Caco-2 (cell line): ENCODE measurements at regions not wholly inside any gene's neighbourhood (a gene's known extent, or its start where the extent isn't known, plus 50 kb on each side); places are given as distances from the start of the nearest gene placed in this dataset.
A peak's percentile ranks its signal among the peaks of the same experiment; 100 is the strongest.

Source experiments
- BruUV-seq: library from RNA; stranded (reverse); fragments of 400-500 nt; replicated peaks from 2 replicates; lab custom pipeline; 2021; lab: Mats Ljungman, UMichigan
- CTCF ChIA-PET: fragments of 300-600 bp; sonication (Branson Sonifier 250); formaldehyde crosslinking; loops from one replicate; lab custom pipeline; 2022; ENCODE audit warnings: antibody characterized with exemption; lab: Charles Lee
- POLR2A ChIA-PET: fragments of 300-600 bp; sonication (Branson Sonifier 250); formaldehyde crosslinking; loops from one replicate; lab custom pipeline; 2022; ENCODE audit warnings: antibody characterized with exemption; lab: Charles Lee
- DNase-seq, 2 experiments: peaks; one replicate each; pipeline versions ENCODE4 v3.0.0 to v3.0.0-alpha.2; 2020 to 2022
- H3K27me3 ChIP-seq: replicated peaks from 2 replicates; pipeline ENCODE4 v1.6.0; 2011; ENCODE audit warnings: low read length; ENCODE audit not compliant: control insufficient read depth, insufficient read depth
- H3K36me3 ChIP-seq: 2 replicates; pipeline ENCODE4 v1.5.1; 2011; ENCODE audit warnings: low read length; ENCODE audit not compliant: control insufficient read depth, insufficient read depth
- H3K4me1 ChIP-seq: fragments of 250-450 bp; sonication (Bioruptor Pico); 2 replicates; pipeline ENCODE4 v1.5.1; 2020; ENCODE audit warnings: mild to moderate bottlenecking
- H3K4me3 ChIP-seq: 2 replicates; pipeline ENCODE4 v1.5.1; 2011; ENCODE audit warnings: low read depth, mild to moderate bottlenecking, control low read depth, low read length
- H3K9me3 ChIP-seq: fragments of 250-450 bp; sonication (Bioruptor Pico); 2 replicates; pipeline ENCODE4 v1.5.1; 2020; ENCODE audit warnings: mild to moderate bottlenecking, moderate library complexity
- H3K27ac Mint-ChIP-seq: one replicate; pipeline ENCODE4 v1.8.0; 2022; ENCODE audit warnings: mixed read lengths; ENCODE audit not compliant: unreplicated experiment
- H3K27me3 Mint-ChIP-seq: one replicate; pipeline ENCODE4 v1.8.0; 2022; ENCODE audit warnings: mixed read lengths; ENCODE audit not compliant: insufficient read depth, unreplicated experiment
- H3K36me3 Mint-ChIP-seq: one replicate; pipeline ENCODE4 v1.8.0; 2022; ENCODE audit warnings: mild to moderate bottlenecking, mixed read lengths; ENCODE audit not compliant: insufficient read depth, unreplicated experiment
- H3K4me1 Mint-ChIP-seq: one replicate; pipeline ENCODE4 v1.8.0; 2022; ENCODE audit warnings: low read depth, mixed read lengths; ENCODE audit not compliant: unreplicated experiment
- H3K4me3 Mint-ChIP-seq: one replicate; pipeline ENCODE4 v1.8.0; 2022; ENCODE audit warnings: mild to moderate bottlenecking, moderate library complexity, mixed read lengths; ENCODE audit not compliant: unreplicated experiment
- H3K9me3 Mint-ChIP-seq: one replicate; pipeline ENCODE4 v1.8.0; 2022; ENCODE audit warnings: mixed read lengths; ENCODE audit not compliant: unreplicated experiment
- intact Hi-C: fragments of 100-400 bp; cut with micrococcal nuclease; formaldehyde crosslinking; loops from one replicate; pipeline ENCODE4 v1.10.0; 2022; ENCODE audit not compliant: unreplicated experiment
- TF ChIP-seq, protein P1 (sequence below), 2 experiments: fragments of 200-600 bp in 1 of 2; IDR thresholded peaks; 1 replicate in 1 of 2; 2 replicates in 1 of 2; pipeline versions ENCODE4 v1.5.1 to v1.8.0; 2011 to 2022; ENCODE audit warnings: antibody characterized with exemption in 1 of 2, control low read depth in 1 of 2, inconsistent platforms in 1 of 2, low read depth in 1 of 2, low read length in 1 of 2, mild to moderate bottlenecking in 1 of 2, moderate library complexity in 1 of 2; ENCODE audit not compliant: insufficient read depth in 1 of 2, severe bottlenecking in 1 of 2, unreplicated experiment in 1 of 2

DNA sequence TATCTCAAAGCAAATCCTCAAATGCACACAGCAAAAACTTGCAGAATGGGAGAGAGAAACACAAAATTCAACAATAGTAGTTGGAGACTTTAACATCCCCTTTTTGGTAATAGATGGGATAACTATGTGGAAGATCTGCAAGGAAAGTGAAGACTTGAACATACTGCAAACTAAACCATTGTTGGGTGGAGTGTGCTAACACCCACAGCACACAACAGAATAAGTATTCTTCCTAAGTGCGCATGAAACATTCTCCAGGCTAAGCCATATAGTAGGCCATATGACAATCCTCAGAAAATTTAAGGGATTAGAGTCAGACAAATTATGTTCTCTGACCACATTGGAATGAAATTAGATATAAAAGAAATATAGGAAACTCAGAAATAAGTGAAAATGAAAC, 230.6 kb downstream of the FBXO15 start:
- no peaks in the 10 kb centered on the region for H3K27me3 ChIP-seq
- no peaks in the 10 kb centered on the region for H3K36me3 Mint-ChIP-seq
- H3K9me3 ChIP-seq = no peaks in the 10 kb centered on the region
- H3K36me3 ChIP-seq = no peaks in the 10 kb centered on the region
- ChIA-PET CTCF (no interaction called here), POLR2A (no interaction called here)
- peaks cover 3% of the 10 kb centered on the region for H3K27me3 Mint-ChIP-seq
- no peak for DNase-seq
- H3K4me1 Mint-ChIP-seq = no peaks in the 10 kb centered on the region
- TF ChIP-seq, protein P1, sequence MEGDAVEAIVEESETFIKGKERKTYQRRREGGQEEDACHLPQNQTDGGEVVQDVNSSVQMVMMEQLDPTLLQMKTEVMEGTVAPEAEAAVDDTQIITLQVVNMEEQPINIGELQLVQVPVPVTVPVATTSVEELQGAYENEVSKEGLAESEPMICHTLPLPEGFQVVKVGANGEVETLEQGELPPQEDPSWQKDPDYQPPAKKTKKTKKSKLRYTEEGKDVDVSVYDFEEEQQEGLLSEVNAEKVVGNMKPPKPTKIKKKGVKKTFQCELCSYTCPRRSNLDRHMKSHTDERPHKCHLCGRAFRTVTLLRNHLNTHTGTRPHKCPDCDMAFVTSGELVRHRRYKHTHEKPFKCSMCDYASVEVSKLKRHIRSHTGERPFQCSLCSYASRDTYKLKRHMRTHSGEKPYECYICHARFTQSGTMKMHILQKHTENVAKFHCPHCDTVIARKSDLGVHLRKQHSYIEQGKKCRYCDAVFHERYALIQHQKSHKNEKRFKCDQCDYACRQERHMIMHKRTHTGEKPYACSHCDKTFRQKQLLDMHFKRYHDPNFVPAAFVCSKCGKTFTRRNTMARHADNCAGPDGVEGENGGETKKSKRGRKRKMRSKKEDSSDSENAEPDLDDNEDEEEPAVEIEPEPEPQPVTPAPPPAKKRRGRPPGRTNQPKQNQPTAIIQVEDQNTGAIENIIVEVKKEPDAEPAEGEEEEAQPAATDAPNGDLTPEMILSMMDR (IDR thresholded peaks at IDR 0.05; ENCODE audit: insufficient read depth in 1 of 2, low read depth in 1 of 2, low read length in 1 of 2, severe bottlenecking in 1 of 2, unreplicated experiment in 1 of 2) = no peak
- H3K27ac Mint-ChIP-seq = no peak overlapping the region
- intact Hi-C loops = no loop called here
- H3K4me3 Mint-ChIP-seq = no peak overlapping the region
- no peak overlapping the region for H3K4me3 ChIP-seq
- no peaks in the 10 kb centered on the region for H3K4me1 ChIP-seq
- no TSS peak for BruUV-seq
- no peaks in the 10 kb centered on the region for H3K9me3 Mint-ChIP-seq

DNA sequence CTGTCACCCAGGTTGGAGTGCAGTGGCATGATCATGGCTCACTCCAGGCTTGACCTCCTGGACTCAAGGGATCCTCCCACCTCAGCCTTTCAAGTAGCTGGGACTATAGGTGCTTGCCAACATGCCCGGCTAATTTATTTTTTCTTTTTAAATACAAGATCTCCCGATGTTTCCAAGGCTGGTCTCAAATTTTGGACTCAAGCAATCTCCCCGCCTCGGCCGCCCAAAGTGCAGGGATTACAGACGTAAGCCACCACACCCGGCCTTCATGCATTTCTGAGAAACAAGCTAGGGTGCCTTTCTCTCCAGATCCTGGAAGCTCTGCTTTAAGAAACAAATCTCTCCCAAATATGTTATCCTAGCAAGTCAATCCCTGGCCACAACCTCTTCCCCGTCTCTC, 234.1 kb downstream of the FBXO15 start:
- Mint-ChIP-seq H3K4me3 (no peak overlapping the region), H3K9me3 (no peaks in the 10 kb centered on the region), H3K4me1 (no peaks in the 10 kb centered on the region), H3K27me3 (peaks cover 1% of the 10 kb centered on the region), H3K27ac (no peak overlapping the region), H3K36me3 (no peaks in the 10 kb centered on the region)
- Histone ChIP-seq H3K4me3 (no peak overlapping the region), H3K9me3 (no peaks in the 10 kb centered on the region), H3K36me3 (no peaks in the 10 kb centered on the region), H3K27me3 (no peaks in the 10 kb centered on the region), H3K4me1 (no peaks in the 10 kb centered on the region)
- BruUV-seq = no TSS peak
- POLR2A ChIA-PET = no interaction called here
- DNase-seq = no peak
- intact Hi-C loops = no loop called here
- CTCF ChIA-PET = no interaction called here
- TF ChIP-seq, protein P1 (IDR thresholded peaks at IDR 0.05; ENCODE audit: insufficient read depth in 1 of 2, low read depth in 1 of 2, low read length in 1 of 2, severe bottlenecking in 1 of 2, unreplicated experiment in 1 of 2) = no peak

DNA sequence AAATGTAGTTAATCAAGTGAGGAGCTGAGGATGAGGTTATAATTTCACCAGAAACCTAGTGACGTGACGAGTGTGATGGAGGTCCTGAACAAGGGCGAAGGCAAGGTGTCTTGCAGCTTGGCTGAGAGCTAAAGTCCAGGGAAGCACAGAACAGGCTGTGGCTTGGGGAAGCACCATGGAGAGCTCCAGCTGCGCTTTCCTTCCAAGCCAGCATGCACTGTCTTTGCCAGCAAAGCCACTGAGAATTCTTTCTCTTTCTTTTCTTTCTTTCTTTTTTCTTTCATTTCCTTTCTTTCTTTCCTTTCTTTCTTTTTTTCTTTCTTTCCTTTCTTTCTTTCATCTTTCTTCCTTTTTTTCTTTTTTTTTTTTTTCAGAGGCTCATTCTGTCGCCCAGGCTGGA, 239.3 kb downstream of the FBXO15 start:
- H3K27me3 Mint-ChIP-seq = peaks cover 3% of the 10 kb centered on the region
- Histone ChIP-seq H3K9me3 (no peaks in the 10 kb centered on the region), H3K36me3 (no peaks in the 10 kb centered on the region), H3K4me3 (no peak overlapping the region), H3K4me1 (no peaks in the 10 kb centered on the region), H3K27me3 (no peaks in the 10 kb centered on the region)
- H3K9me3 Mint-ChIP-seq = no peaks in the 10 kb centered on the region
- POLR2A ChIA-PET = no interaction called here
- BruUV-seq = no TSS peak
- no peak overlapping the region for H3K4me3 Mint-ChIP-seq
- H3K36me3 Mint-ChIP-seq = no peaks in the 10 kb centered on the region
- H3K4me1 Mint-ChIP-seq = no peaks in the 10 kb centered on the region
- TF ChIP-seq, protein P1 (IDR thresholded peaks at IDR 0.05; ENCODE audit: insufficient read depth in 1 of 2, low read depth in 1 of 2, low read length in 1 of 2, severe bottlenecking in 1 of 2, unreplicated experiment in 1 of 2) = no peak
- H3K27ac Mint-ChIP-seq = no peak overlapping the region
- CTCF ChIA-PET = no interaction called here
- intact Hi-C loops = no loop called here
- peak in 1 of 2 experiments; percentile 32 for DNase-seq
